H1 (cell line): ENCODE measurements at regions not wholly inside any gene's neighbourhood (a gene's known extent, or its start where the extent isn't known, plus 50 kb on each side); places are given as distances from the start of the nearest gene placed in this dataset.

Experiments used
- BACH1 ChIP-seq: IDR thresholded peaks from 2 replicates; pipeline ENCODE4 v1.6.1; 2012; ENCODE audit warnings: low read length, improper control_type of control experiment
- CHD2 ChIP-seq: IDR thresholded peaks from 2 replicates; pipeline ENCODE4 v1.6.1; 2012; ENCODE audit warnings: low read length, improper control_type of control experiment
- KDM1A ChIP-seq: fragments of 200-600, 300-600 bp; sonication (generic); IDR thresholded peaks from 2 replicates; pipeline ENCODE4 v1.7.1; 2016; ENCODE audit warnings: mild to moderate bottlenecking, low read length, borderline replicate concordance
- POLR2A ChIP-seq, 2 experiments: IDR thresholded peaks; 1 replicate in 1 of 2; 2 replicates in 1 of 2; pipeline ENCODE4 v1.6.1; 2011; ENCODE audit warnings: low read depth in 2 of 2, low read length in 2 of 2, mild to moderate bottlenecking in 2 of 2; ENCODE audit errors: control extremely low read depth in 1 of 2
- POLR2AphosphoS5 ChIP-seq: IDR thresholded peaks from 2 replicates; pipeline ENCODE4 v1.6.1; 2011; ENCODE audit warnings: low read depth, low read length
- TF ChIP-seq, protein P1 (sequence below), 3 experiments: IDR thresholded peaks; 1 replicate in 2 of 3; 2 replicates in 1 of 3; pipeline versions ENCODE4 v1.5.1 to v1.6.1; 2011; ENCODE audit warnings: low read length in 3 of 3, mild to moderate bottlenecking in 3 of 3, inconsistent platforms in 2 of 3, low read depth in 1 of 3, moderate library complexity in 1 of 3; ENCODE audit not compliant: insufficient read depth in 1 of 3; ENCODE audit errors: control extremely low read depth in 1 of 3
- TF ChIP-seq, protein P2 (sequence below): IDR thresholded peaks from 2 replicates; pipeline ENCODE4 v1.6.1; 2011; ENCODE audit warnings: low read depth, mild to moderate bottlenecking, low read length; ENCODE audit not compliant: insufficient read depth

DNA sequence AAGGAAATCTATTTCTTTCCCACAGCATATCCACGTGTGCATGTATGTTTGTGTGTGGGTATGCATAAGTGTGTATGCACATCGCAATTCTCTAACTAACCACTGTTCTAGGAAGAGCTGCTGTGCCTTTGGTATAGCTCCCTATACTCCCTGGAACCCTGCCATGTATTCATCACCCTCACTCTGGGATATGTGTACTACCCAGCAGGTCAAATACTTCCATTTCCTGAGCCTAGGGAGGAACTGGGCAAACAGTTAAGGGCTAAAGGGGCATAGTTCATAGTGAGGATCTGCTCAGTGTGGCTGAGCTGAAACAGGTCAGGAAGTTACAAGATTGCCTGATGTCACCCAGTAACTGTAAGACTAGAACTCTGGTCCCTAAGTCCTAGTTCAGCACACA, 260.4 kb downstream of the RPLP1 start:
- no peak for TF ChIP-seq KDM1A
- TF ChIP-seq CHD2 = no peak
- TF ChIP-seq, protein P1, sequence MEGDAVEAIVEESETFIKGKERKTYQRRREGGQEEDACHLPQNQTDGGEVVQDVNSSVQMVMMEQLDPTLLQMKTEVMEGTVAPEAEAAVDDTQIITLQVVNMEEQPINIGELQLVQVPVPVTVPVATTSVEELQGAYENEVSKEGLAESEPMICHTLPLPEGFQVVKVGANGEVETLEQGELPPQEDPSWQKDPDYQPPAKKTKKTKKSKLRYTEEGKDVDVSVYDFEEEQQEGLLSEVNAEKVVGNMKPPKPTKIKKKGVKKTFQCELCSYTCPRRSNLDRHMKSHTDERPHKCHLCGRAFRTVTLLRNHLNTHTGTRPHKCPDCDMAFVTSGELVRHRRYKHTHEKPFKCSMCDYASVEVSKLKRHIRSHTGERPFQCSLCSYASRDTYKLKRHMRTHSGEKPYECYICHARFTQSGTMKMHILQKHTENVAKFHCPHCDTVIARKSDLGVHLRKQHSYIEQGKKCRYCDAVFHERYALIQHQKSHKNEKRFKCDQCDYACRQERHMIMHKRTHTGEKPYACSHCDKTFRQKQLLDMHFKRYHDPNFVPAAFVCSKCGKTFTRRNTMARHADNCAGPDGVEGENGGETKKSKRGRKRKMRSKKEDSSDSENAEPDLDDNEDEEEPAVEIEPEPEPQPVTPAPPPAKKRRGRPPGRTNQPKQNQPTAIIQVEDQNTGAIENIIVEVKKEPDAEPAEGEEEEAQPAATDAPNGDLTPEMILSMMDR (IDR thresholded peaks at IDR 0.05; ENCODE audit: control extremely low read depth in 1 of 3, insufficient read depth in 1 of 3, low read depth in 1 of 3, low read length in 3 of 3) = no peak
- TF ChIP-seq POLR2AphosphoS5 = no peak
- no peak for TF ChIP-seq POLR2A (IDR thresholded peaks at IDR 0.05; ENCODE audit: control extremely low read depth in 1 of 2, low read depth in 2 of 2, low read length in 2 of 2)
- TF ChIP-seq, protein P2, sequence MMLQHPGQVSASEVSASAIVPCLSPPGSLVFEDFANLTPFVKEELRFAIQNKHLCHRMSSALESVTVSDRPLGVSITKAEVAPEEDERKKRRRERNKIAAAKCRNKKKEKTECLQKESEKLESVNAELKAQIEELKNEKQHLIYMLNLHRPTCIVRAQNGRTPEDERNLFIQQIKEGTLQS = no peak
- TF ChIP-seq BACH1 = no peak
